Right ventricle myocardium inferior (tissue), 1 donor: ENCODE measurements at regions not wholly inside any gene's neighbourhood (a gene's known extent, or its start where the extent isn't known, plus 50 kb on each side); places are given as distances from the start of the nearest gene placed in this dataset.
"Not testable (repeated sequence)": the region's sequence is repeated elsewhere in the genome, so short reads cannot be mapped to it uniquely, and the experiment has no call there.

Experiments used
- ATAC-seq: fragments of 200-7000 bp; cut with Tn5 transposase; one replicate; pipeline ENCODE4 v1.9.1; 2020; ENCODE audit warnings: mild to moderate bottlenecking, moderate library complexity
- DNase-seq: peaks from one replicate; pipeline ENCODE4 v3.0.0; 2021; ENCODE audit errors: missing footprints
- intact Hi-C: fragments of 100-400 bp; cut with DNase I; formaldehyde crosslinking; loops from one replicate; pipeline ENCODE4 v1.11.0; 2022
- donor health status: DM: no; HTN: yes; CAD: no; lungs with severe emphysema.

- ATAC-seq: no peak
- intact Hi-C loops: no loop called here
- DNase-seq: no peak
These were observed 73.6 kb downstream of the CYLC2 start for GRCh38 chr9:103068753-103069152.

- ATAC-seq (no peak), DNase-seq (no peak)
- intact Hi-C loops: no loop called here
These were observed 83.4 kb downstream of the CYLC2 start for GRCh38 chr9:103078581-103078980.

- intact Hi-C loops: no loop called here
- ATAC-seq (no peak), DNase-seq (no peak)
These were observed 87.4 kb downstream of the CYLC2 start for GRCh38 chr9:103082494-103082893.

GRCh38 chr9:103089357-103089756 lies 94.2 kb downstream of the CYLC2 start:
- DNase-seq (no peak), ATAC-seq (no peak)
- intact Hi-C loops: no loop called here

- intact Hi-C loops: no loop called here
- DNase-seq (no peak), ATAC-seq (no peak)
These were observed 109.0 kb downstream of the CYLC2 start for GRCh38 chr9:103104101-103104500.

GRCh38 chr9:103116246-103116645 lies 121.1 kb downstream of the CYLC2 start:
- DNase-seq (no peak), ATAC-seq (no peak)
- intact Hi-C loops: no loop called here

GRCh38 chr9:103126494-103126893 lies 131.4 kb downstream of the CYLC2 start:
- intact Hi-C loops: no loop called here

GRCh38 chr9:103139891-103140290 lies 144.8 kb downstream of the CYLC2 start:
- no peak for ATAC-seq

More at GRCh38 chr9:103126494-103126893, 131.4 kb downstream of the CYLC2 start:
- DNase-seq (no peak), ATAC-seq (no peak)

GRCh38 chr9:103152473-103152872 lies 157.3 kb downstream of the CYLC2 start:
- intact Hi-C loops: no loop called here
- no peak for DNase-seq
- no peak for ATAC-seq

More at GRCh38 chr9:103139891-103140290, 144.8 kb downstream of the CYLC2 start:
- DNase-seq: no peak
- intact Hi-C loops: no loop called here

GRCh38 chr9:103167530-103167929 lies 172.4 kb downstream of the CYLC2 start:
- intact Hi-C loops: no loop called here
- DNase-seq: no peak
- ATAC-seq: no peak

GRCh38 chr9:103168254-103168653 lies 173.1 kb downstream of the CYLC2 start:
- no peak for DNase-seq
- ATAC-seq: no peak
- intact Hi-C loops: no loop called here

GRCh38 chr9:103169798-103170197 lies 174.7 kb downstream of the CYLC2 start:
- DNase-seq: no peak
- no peak for ATAC-seq
- intact Hi-C loops: no loop called here

GRCh38 chr9:103183701-103184171 lies 188.6 kb downstream of the CYLC2 start:
- ATAC-seq: peak; percentile 37
- intact Hi-C loops: no loop called here
- no peak for DNase-seq

- intact Hi-C loops: no loop called here
- ATAC-seq: no peak
- DNase-seq: no peak
These were observed 191.8 kb downstream of the CYLC2 start for GRCh38 chr9:103186959-103187358.

GRCh38 chr9:103188781-103189350 lies 193.7 kb downstream of the CYLC2 start:
- ATAC-seq (peak; percentile 77), DNase-seq (no peak)
- intact Hi-C loops: no loop called here

- intact Hi-C loops: no loop called here
- DNase-seq (no peak), ATAC-seq (no peak)
These were observed 198.9 kb downstream of the CYLC2 start for GRCh38 chr9:103193992-103194391.

- intact Hi-C loops: no loop called here
- no peak for DNase-seq
- no peak for ATAC-seq
These were observed 208.0 kb downstream of the CYLC2 start for GRCh38 chr9:103203172-103203571.

- ATAC-seq, DNase-seq, intact Hi-C loops: not testable (repeated sequence)
These were observed 210.9 kb downstream of the CYLC2 start for GRCh38 chr9:103205881-103206585.

- intact Hi-C loops: no loop called here
- no peak for ATAC-seq
- DNase-seq: no peak
These were observed 215.5 kb downstream of the CYLC2 start for GRCh38 chr9:103210607-103211006.

- ATAC-seq (no peak), DNase-seq (no peak)
- intact Hi-C loops: no loop called here
These were observed 220.1 kb downstream of the CYLC2 start for GRCh38 chr9:103215197-103215596.
